Testis (tissue), 2 donors: ENCODE measurements at regions not wholly inside any gene's neighbourhood (a gene's known extent, or its start where the extent isn't known, plus 50 kb on each side); places are given as distances from the start of the nearest gene placed in this dataset.

Experiments used
- CTCF ChIP-seq, 3 experiments: fragments of 450-650 bp in 2 of 3; fragments of 200-600 bp in 1 of 3; sonication (generic) in 1 of 3; IDR thresholded peaks; one replicate each; pipeline ENCODE4 v1.5.1; 2016 to 2019; ENCODE audit warnings: antibody characterized with exemption in 3 of 3, mild to moderate bottlenecking in 2 of 3, moderate library complexity in 1 of 3
- POLR2A ChIP-seq: fragments of 450-650 bp; IDR thresholded peaks from one replicate; pipeline ENCODE4 v1.6.1; 2017; ENCODE audit warnings: antibody characterized with exemption, mild to moderate bottlenecking, moderate library complexity

- no peak for TF ChIP-seq CTCF (IDR thresholded peaks at IDR 0.05)
- no peak for TF ChIP-seq POLR2A
These were observed 89.3 kb upstream of the LINGO1 start for GRCh38 chr15:77721963-77722362.
